HL-60 (cell line): ENCODE measurements at regions not wholly inside any gene's neighbourhood (a gene's known extent, or its start where the extent isn't known, plus 50 kb on each side); places are given as distances from the start of the nearest gene placed in this dataset.

ENCODE experiments used
- DNase-seq, 2 experiments: peaks; one replicate each; pipeline ENCODE4 v3.0.0-alpha.2; 2010 to 2020; ENCODE audit warnings: low read depth in 1 of 2, low spot score in 1 of 2
- H3K27ac ChIP-seq: fragments of 250-450 bp; sonication (Bioruptor Pico); replicated peaks from 2 replicates; pipeline ENCODE4 v1.5.1; 2020; ENCODE audit warnings: mild to moderate bottlenecking, moderate library complexity
- H3K27me3 ChIP-seq: fragments of 250-450 bp; sonication (Bioruptor Pico); 2 replicates; pipeline ENCODE4 v1.5.1; 2021; ENCODE audit warnings: mild to moderate bottlenecking, moderate library complexity; ENCODE audit not compliant: insufficient read depth, poor library complexity, severe bottlenecking
- H3K4me3 ChIP-seq: replicated peaks from 2 replicates; pipeline ENCODE4 v1.5.1; 2011; ENCODE audit warnings: mild to moderate bottlenecking, control low read depth, low read length; ENCODE audit not compliant: insufficient read depth
- CTCF ChIP-seq: IDR thresholded peaks from one replicate; pipeline ENCODE4 v1.5.1; 2011; ENCODE audit warnings: low read length, control low read depth, inconsistent platforms; ENCODE audit not compliant: insufficient read depth
- GABPA ChIP-seq: IDR thresholded peaks from 2 replicates; pipeline ENCODE4 v1.6.1; 2012; ENCODE audit warnings: low read depth
- POLR2AphosphoS5 ChIP-seq: IDR thresholded peaks from 2 replicates; pipeline ENCODE4 v1.6.1; 2012; ENCODE audit warnings: low read depth
- REST ChIP-seq: IDR thresholded peaks from 2 replicates; pipeline ENCODE4 v1.6.1; 2012; ENCODE audit warnings: low read depth; ENCODE audit not compliant: insufficient replicate concordance
- SPI1 ChIP-seq: IDR thresholded peaks from 2 replicates; pipeline ENCODE4 v1.6.1; 2012; ENCODE audit warnings: low read depth, mild to moderate bottlenecking, borderline replicate concordance

- H3K27me3 ChIP-seq = no peaks in the 10 kb centered on the region
- TF ChIP-seq REST (no peak), CTCF (no peak), GABPA (no peak), POLR2AphosphoS5 (no peak), SPI1 (no peak)
Observed at GRCh38 chr22:27580311-27580897, 221.2 kb downstream of the MN1 start.

DNA sequence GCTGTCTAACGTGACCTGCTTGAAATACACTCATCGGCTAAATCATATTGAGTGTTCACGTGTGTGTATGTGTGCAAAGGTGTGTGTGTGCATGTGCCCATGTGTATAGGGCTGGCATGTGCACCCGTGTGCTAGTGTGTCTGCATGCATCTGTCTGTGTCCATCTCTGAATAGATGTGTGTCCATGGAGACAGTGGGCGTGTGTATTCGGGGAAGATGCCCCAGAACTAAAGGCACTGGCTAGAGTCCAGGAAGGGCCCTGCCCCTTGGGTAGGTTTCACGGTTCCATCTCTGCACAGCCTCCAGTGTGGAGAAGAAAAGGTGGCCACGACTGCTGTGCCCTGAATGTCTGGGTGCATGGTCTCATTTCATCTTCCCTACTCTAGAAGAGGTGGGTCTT lies 220.3 kb downstream of the MN1 start:
- H3K4me3 ChIP-seq = no peak overlapping the region
- TF ChIP-seq REST = no peak
- no peak for TF ChIP-seq GABPA
- TF ChIP-seq POLR2AphosphoS5 = no peak
- TF ChIP-seq SPI1 = no peak
- no peak for TF ChIP-seq CTCF
- H3K27ac ChIP-seq = no peak overlapping the region
- no peak for DNase-seq
- no peaks in the 10 kb centered on the region for H3K27me3 ChIP-seq

More at GRCh38 chr22:27580311-27580897, 221.2 kb downstream of the MN1 start:
- Histone ChIP-seq H3K4me3 (no peak overlapping the region), H3K27ac (no peak overlapping the region)
- peak in 1 of 2 experiments; percentile 5 for DNase-seq

GRCh38 chr22:27581688-27582087 lies 219.9 kb downstream of the MN1 start:
- no peak for TF ChIP-seq POLR2AphosphoS5
- no peak for TF ChIP-seq CTCF
- no peak for TF ChIP-seq REST
- TF ChIP-seq GABPA = no peak
- TF ChIP-seq SPI1 = no peak
- Histone ChIP-seq H3K4me3 (no peak overlapping the region), H3K27ac (no peak overlapping the region), H3K27me3 (no peaks in the 10 kb centered on the region)
- no peak for DNase-seq
